Activated B cell treated with CpG ODN at 0.5 μM for 24 hours (primary cell): ENCODE measurements at regions not wholly inside any gene's neighbourhood (a gene's known extent, or its start where the extent isn't known, plus 50 kb on each side); places are given as distances from the start of the nearest gene placed in this dataset.

Experiments
- ATAC-seq: fragments of 200-7000 bp; cut with Tn5 transposase; one replicate; pipeline ENCODE4 v1.10.0; 2021; ENCODE audit warnings: low read depth, mild to moderate bottlenecking, moderate library complexity
- CTCF ChIA-PET: fragments of 350-600 bp; sonication (Branson Sonifier 250); formaldehyde crosslinking; loops from one replicate; lab custom pipeline; 2021; ENCODE audit warnings: antibody characterized with exemption; lab: Charles Lee
- POLR2A ChIA-PET: fragments of 350-600 bp; sonication (Branson Sonifier 250); formaldehyde crosslinking; loops from one replicate; lab custom pipeline; 2021; ENCODE audit warnings: antibody characterized with exemption; lab: Charles Lee
- DNase-seq: peaks from one replicate; pipeline ENCODE4 v3.0.0; 2022
- H3K27ac Mint-ChIP-seq: one replicate; pipeline ENCODE4 v1.8.0; 2020; ENCODE audit warnings: mixed read lengths
- H3K27me3 Mint-ChIP-seq: one replicate; pipeline ENCODE4 v1.8.0; 2021; ENCODE audit warnings: mixed read lengths
- H3K36me3 Mint-ChIP-seq: one replicate; pipeline ENCODE4 v1.8.0; 2021; ENCODE audit warnings: low read depth, mixed read lengths
- H3K4me1 Mint-ChIP-seq: one replicate; pipeline ENCODE4 v1.8.0; 2021; ENCODE audit warnings: mixed read lengths
- H3K4me3 Mint-ChIP-seq: one replicate; pipeline ENCODE4 v1.8.0; 2020; ENCODE audit warnings: mild to moderate bottlenecking, mixed read lengths
- H3K9me3 Mint-ChIP-seq: one replicate; pipeline ENCODE4 v1.8.0; 2020; ENCODE audit warnings: mixed read lengths
- CTCF ChIP-seq: fragments of 200-600 bp; IDR thresholded peaks from one replicate; pipeline ENCODE4 v1.8.0; 2022; ENCODE audit warnings: antibody characterized with exemption, mild to moderate bottlenecking
- intact Hi-C: fragments of 100-400 bp; cut with micrococcal nuclease; formaldehyde crosslinking; loops from one replicate; pipeline ENCODE4 v1.15.1; 2024

GRCh38 chr3:161713731-161714130 lies 217.1 kb downstream of the OTOL1 start:
- no peak overlapping the region for H3K4me3 Mint-ChIP-seq
- H3K27ac Mint-ChIP-seq: no peak overlapping the region
- ATAC-seq: no peak
- H3K9me3 Mint-ChIP-seq: peaks cover 6% of the 10 kb centered on the region
- POLR2A ChIA-PET: no interaction called here
- H3K27me3 Mint-ChIP-seq: no peaks in the 10 kb centered on the region
- H3K36me3 Mint-ChIP-seq: no peaks in the 10 kb centered on the region
- CTCF ChIA-PET: no interaction called here
- DNase-seq: no peak
- TF ChIP-seq CTCF: no peak
- H3K4me1 Mint-ChIP-seq: no peaks in the 10 kb centered on the region
- intact Hi-C loops: no loop called here

DNA sequence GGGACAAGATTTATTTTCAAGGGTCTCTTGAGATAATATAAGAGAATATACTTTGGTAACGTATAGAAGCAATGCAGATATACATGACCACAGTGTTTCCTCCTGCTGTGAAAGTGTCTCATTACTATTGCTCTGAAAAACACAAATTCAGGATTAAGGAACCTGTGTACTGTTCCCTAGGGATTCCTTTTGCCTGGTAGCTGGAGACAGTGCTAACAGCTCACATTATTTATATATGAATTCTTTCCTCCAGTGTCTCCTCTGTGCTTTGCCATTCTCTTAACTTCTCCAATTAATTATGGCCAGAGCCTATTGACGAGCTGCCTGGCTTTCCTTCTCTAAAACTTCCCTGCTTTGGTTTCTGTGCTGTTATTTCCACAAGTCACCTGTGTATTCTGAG lies 235.4 kb downstream of the OTOL1 start:
- CTCF ChIA-PET: no interaction called here
- H3K9me3 Mint-ChIP-seq: no peaks in the 10 kb centered on the region
- H3K27me3 Mint-ChIP-seq: no peaks in the 10 kb centered on the region
- H3K4me1 Mint-ChIP-seq: no peaks in the 10 kb centered on the region
- DNase-seq (no peak), ATAC-seq (no peak)
- POLR2A ChIA-PET: no interaction called here
- intact Hi-C loops: no loop called here
- no peak overlapping the region for H3K27ac Mint-ChIP-seq
- no peak for TF ChIP-seq CTCF
- H3K4me3 Mint-ChIP-seq: no peak overlapping the region
- no peaks in the 10 kb centered on the region for H3K36me3 Mint-ChIP-seq

GRCh38 chr3:161737171-161737570 lies 240.6 kb downstream of the OTOL1 start:
- Mint-ChIP-seq H3K9me3 (peaks cover 3% of the 10 kb centered on the region), H3K4me1 (no peaks in the 10 kb centered on the region), H3K4me3 (no peak overlapping the region), H3K27me3 (no peaks in the 10 kb centered on the region), H3K27ac (no peak overlapping the region), H3K36me3 (no peaks in the 10 kb centered on the region)
- no peak for DNase-seq
- CTCF ChIA-PET: no interaction called here
- no peak for TF ChIP-seq CTCF
- intact Hi-C loops: no loop called here
- POLR2A ChIA-PET: no interaction called here
- ATAC-seq: no peak

GRCh38 chr3:161740421-161740820 lies 243.8 kb downstream of the OTOL1 start:
- Mint-ChIP-seq H3K27me3 (no peaks in the 10 kb centered on the region), H3K4me1 (no peaks in the 10 kb centered on the region), H3K27ac (no peak overlapping the region), H3K9me3 (peaks cover 3% of the 10 kb centered on the region), H3K4me3 (no peak overlapping the region), H3K36me3 (no peaks in the 10 kb centered on the region)
- intact Hi-C loops: no loop called here
- POLR2A ChIA-PET: no interaction called here
- no peak for ATAC-seq
- TF ChIP-seq CTCF: no peak
- no peak for DNase-seq
- CTCF ChIA-PET: no interaction called here

DNA sequence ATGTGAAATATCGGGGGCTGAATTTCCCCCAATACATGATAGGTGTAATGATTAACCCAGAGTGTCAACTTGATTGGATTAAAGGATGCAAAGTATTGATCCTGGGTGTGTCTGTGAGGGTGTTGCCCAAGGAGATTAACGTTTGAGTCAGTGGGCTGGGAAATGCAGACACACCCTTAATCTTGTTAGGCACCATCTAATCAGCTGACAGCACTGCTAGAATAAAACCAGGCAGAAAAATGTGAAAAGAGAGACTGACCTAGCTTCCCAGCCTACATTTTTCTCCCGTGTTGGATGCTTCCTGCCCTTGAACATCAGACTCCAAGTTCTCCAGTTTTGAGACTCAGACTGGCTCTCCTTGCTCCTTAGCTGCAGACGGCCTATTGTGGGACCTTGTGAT lies 247.8 kb downstream of the OTOL1 start:
- no peaks in the 10 kb centered on the region for H3K27me3 Mint-ChIP-seq
- ATAC-seq: no peak
- no peaks in the 10 kb centered on the region for H3K4me1 Mint-ChIP-seq
- intact Hi-C loops: no loop called here
- POLR2A ChIA-PET: no interaction called here
- H3K4me3 Mint-ChIP-seq: no peak overlapping the region
- H3K9me3 Mint-ChIP-seq: no peaks in the 10 kb centered on the region
- CTCF ChIA-PET: no interaction called here
- no peak for TF ChIP-seq CTCF
- no peaks in the 10 kb centered on the region for H3K36me3 Mint-ChIP-seq
- no peak for DNase-seq
- H3K27ac Mint-ChIP-seq: no peak overlapping the region
